ENCODE measurements at regions not wholly inside any gene's neighbourhood (a gene's known extent, or its start where the extent isn't known, plus 50 kb on each side); places are given as distances from the start of the nearest gene placed in this dataset.
"Not testable (repeated sequence)": the region's sequence is repeated elsewhere in the genome, so short reads cannot be mapped to it uniquely, and the experiment has no call there.

DNA sequence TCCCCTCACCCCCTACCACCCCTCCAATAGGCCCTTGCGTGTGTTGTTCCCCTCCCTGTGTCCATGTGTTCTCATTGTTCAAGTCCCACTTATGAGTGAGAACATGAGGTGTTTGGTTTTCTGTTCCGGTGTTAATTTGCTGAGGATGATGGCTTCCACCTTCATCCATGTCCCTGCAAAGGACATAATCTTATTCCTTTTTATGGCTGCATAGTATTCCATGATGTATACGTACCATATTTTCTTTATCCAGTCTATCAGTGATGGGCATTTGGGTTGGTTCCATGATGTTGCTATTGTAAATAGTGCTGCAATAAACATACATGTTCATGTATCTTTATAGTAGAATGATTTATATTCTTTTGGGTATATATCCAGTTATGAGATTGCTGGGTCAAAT is 523.6 kb upstream of the TBL1XR1 start:
- TF ChIP-seq, protein P1, sequence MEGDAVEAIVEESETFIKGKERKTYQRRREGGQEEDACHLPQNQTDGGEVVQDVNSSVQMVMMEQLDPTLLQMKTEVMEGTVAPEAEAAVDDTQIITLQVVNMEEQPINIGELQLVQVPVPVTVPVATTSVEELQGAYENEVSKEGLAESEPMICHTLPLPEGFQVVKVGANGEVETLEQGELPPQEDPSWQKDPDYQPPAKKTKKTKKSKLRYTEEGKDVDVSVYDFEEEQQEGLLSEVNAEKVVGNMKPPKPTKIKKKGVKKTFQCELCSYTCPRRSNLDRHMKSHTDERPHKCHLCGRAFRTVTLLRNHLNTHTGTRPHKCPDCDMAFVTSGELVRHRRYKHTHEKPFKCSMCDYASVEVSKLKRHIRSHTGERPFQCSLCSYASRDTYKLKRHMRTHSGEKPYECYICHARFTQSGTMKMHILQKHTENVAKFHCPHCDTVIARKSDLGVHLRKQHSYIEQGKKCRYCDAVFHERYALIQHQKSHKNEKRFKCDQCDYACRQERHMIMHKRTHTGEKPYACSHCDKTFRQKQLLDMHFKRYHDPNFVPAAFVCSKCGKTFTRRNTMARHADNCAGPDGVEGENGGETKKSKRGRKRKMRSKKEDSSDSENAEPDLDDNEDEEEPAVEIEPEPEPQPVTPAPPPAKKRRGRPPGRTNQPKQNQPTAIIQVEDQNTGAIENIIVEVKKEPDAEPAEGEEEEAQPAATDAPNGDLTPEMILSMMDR (conservative IDR thresholded peaks at IDR 0.05), result not testable (repeated sequence)
- TF ChIP-seq ZFX (IDR thresholded peaks at IDR 0.05), result not testable (repeated sequence)

All from C4-2B (cell line).